ENCODE measurements at regions not wholly inside any gene's neighbourhood (a gene's known extent, or its start where the extent isn't known, plus 50 kb on each side); places are given as distances from the start of the nearest gene placed in this dataset.

DNA sequence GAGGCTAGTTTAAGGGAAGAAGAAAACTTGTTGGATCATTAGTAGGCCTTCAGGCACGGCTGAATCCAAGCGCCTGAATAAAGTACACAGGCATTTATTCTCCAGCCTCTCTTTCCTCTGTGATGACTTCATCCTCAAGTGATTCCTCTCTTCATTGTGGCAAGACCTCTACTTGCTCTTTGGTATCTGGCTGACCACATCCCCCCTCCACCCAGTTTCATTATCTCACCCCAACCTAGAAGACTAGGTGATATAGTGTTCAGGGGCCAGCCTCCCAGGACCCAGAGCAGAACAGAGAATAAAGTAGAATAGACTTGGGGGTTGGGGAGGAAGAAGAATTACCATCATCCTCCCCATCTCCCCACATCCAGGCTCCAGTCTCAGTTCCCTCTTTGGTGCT lies 189.3 kb downstream of the MIAT start:
- H3K27ac ChIP-seq: no peak overlapping the region

DNA sequence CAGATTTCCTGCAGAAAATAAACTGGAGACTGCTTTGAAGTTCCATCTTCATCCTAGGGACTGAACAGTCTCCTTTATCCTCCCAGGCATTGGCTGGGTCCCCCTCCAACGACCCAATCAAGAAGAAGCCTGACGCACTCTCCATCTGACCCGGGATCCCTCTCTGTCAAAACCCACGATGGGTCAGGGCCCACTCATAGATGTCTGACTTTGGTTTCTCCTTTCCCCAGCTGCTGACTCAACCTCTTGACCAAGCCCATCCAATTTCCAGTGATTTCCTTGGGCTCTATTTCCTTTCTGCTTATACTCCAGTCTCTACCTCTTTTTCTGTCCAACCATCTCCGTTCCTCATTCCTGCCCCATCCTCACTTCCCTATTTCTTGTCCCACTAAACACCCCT lies 189.7 kb downstream of the MIAT start:
- no peaks in the 10 kb centered on the region for H3K9me3 ChIP-seq
- TF ChIP-seq, protein P1, sequence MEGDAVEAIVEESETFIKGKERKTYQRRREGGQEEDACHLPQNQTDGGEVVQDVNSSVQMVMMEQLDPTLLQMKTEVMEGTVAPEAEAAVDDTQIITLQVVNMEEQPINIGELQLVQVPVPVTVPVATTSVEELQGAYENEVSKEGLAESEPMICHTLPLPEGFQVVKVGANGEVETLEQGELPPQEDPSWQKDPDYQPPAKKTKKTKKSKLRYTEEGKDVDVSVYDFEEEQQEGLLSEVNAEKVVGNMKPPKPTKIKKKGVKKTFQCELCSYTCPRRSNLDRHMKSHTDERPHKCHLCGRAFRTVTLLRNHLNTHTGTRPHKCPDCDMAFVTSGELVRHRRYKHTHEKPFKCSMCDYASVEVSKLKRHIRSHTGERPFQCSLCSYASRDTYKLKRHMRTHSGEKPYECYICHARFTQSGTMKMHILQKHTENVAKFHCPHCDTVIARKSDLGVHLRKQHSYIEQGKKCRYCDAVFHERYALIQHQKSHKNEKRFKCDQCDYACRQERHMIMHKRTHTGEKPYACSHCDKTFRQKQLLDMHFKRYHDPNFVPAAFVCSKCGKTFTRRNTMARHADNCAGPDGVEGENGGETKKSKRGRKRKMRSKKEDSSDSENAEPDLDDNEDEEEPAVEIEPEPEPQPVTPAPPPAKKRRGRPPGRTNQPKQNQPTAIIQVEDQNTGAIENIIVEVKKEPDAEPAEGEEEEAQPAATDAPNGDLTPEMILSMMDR (IDR thresholded peaks at IDR 0.05): no peak
- no peaks in the 10 kb centered on the region for H3K4me1 ChIP-seq (ENCODE audit: control insufficient read depth in 1 of 2, insufficient read depth in 1 of 2, low read depth in 1 of 2, low read length in 1 of 2)
- no peak overlapping the region for H3K4me3 ChIP-seq (ENCODE audit: low read depth in 1 of 2, low read length in 1 of 2)
- no peak overlapping the region for H3K27ac ChIP-seq
- no peaks in the 10 kb centered on the region for H3K27me3 ChIP-seq
- no peaks in the 10 kb centered on the region for H3K36me3 ChIP-seq

More for the DNA sequence above, 189.3 kb downstream of the MIAT start:
- Histone ChIP-seq H3K36me3 (no peaks in the 10 kb centered on the region), H3K9me3 (no peaks in the 10 kb centered on the region), H3K27me3 (no peaks in the 10 kb centered on the region), H3K4me3 (ENCODE audit: low read depth in 1 of 2, low read length in 1 of 2) (no peak overlapping the region), H3K4me1 (ENCODE audit: control insufficient read depth in 1 of 2, insufficient read depth in 1 of 2, low read depth in 1 of 2, low read length in 1 of 2) (no peaks in the 10 kb centered on the region)
- TF ChIP-seq, protein P1 (IDR thresholded peaks at IDR 0.05): no peak

DNA sequence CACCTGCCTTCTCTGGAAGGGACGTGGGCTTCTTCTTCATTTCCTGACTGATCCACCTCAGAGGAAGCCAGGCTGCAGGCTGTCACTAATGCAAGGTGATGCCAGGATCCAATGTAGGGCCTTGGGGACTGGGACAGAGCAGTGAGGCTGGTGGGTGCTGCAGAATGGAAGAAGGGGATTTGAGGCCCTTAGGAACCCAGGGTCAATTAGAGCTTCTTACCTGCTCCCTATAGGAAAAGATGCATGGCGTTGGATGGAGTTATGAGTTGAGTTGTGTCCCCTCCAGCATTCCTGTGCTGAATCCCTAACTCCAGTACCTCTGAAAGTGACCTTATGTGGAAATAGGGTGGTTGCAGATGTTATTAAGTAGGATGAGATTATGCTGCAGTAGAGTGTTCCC lies 190.4 kb downstream of the MIAT start:
- Histone ChIP-seq H3K9me3 (no peaks in the 10 kb centered on the region), H3K4me1 (ENCODE audit: control insufficient read depth in 1 of 2, insufficient read depth in 1 of 2, low read depth in 1 of 2, low read length in 1 of 2) (no peaks in the 10 kb centered on the region), H3K4me3 (ENCODE audit: low read depth in 1 of 2, low read length in 1 of 2) (no peak overlapping the region), H3K27ac (no peak overlapping the region), H3K27me3 (peaks cover 3% of the 10 kb centered on the region), H3K36me3 (no peaks in the 10 kb centered on the region)
- TF ChIP-seq, protein P1 (IDR thresholded peaks at IDR 0.05): no peak

DNA sequence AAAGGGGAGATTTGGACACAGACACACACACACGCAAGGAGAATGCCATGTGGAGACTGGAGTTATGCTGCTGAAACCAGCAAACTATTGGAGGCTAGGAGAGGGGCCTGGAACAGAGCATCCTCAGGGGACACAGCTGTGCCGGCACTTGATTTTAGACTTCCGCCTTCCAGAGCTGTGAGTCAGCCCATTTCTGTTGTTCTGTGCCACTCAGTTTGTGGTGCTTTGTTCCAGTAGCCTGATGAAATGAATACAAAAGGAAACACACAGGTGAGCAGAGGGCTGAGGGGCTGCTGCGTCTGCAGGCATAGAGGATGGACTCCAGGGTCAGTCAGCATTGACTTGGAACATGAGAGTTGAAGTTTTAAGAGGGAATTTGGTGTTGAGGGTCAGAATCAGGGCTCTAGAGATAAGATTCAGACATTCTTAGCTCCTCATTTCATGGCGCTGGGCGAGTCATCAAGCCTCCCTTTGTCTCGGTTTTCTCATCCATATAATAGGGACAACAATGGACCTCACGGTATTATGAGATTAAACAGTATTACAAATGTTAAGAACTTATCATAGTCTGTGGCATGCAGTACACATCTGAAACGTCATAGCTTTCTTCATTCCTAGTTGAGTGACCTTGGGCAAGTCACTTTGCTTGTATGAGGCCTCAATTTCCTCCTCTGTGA lies 191.0 kb downstream of the MIAT start:
- TF ChIP-seq, protein P1 (IDR thresholded peaks at IDR 0.05): no peak

DNA sequence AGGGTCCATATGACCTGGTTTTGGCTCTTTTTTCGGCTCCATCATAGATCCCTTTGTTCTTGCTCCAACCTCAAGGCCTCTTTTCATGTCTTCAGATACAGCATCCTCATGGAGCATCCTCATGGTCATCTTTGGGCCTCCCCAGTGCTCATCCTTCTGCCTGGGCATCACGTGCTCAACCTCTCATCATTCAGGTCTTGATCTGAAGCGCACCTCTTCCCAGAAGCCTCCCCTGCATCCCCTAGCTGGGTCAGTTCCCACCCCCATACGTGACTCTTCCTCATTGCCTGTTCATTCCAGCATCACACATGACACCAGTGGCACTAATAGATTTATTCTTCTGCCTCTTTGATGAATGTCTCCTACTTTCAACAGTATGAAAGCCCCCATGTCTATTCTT lies 192.2 kb downstream of the MIAT start:
- TF ChIP-seq, protein P1 (IDR thresholded peaks at IDR 0.05): no peak
- Histone ChIP-seq H3K9me3 (no peaks in the 10 kb centered on the region), H3K36me3 (no peaks in the 10 kb centered on the region), H3K4me3 (ENCODE audit: low read depth in 1 of 2, low read length in 1 of 2) (no peak overlapping the region), H3K27ac (no peak overlapping the region), H3K27me3 (peaks cover 3% of the 10 kb centered on the region), H3K4me1 (ENCODE audit: control insufficient read depth in 1 of 2, insufficient read depth in 1 of 2, low read depth in 1 of 2, low read length in 1 of 2) (no peaks in the 10 kb centered on the region)

More for the DNA sequence above, 191.0 kb downstream of the MIAT start:
- H3K9me3 ChIP-seq: no peaks in the 10 kb centered on the region
- H3K4me3 ChIP-seq (ENCODE audit: low read depth in 1 of 2, low read length in 1 of 2): no peak overlapping the region
- H3K27ac ChIP-seq: no peak overlapping the region
- H3K27me3 ChIP-seq: peaks cover 3% of the 10 kb centered on the region
- no peaks in the 10 kb centered on the region for H3K4me1 ChIP-seq (ENCODE audit: control insufficient read depth in 1 of 2, insufficient read depth in 1 of 2, low read depth in 1 of 2, low read length in 1 of 2)
- no peaks in the 10 kb centered on the region for H3K36me3 ChIP-seq
